Glutamatergic neuron (in vitro differentiated cells): ENCODE measurements at regions not wholly inside any gene's neighbourhood (a gene's known extent, or its start where the extent isn't known, plus 50 kb on each side); places are given as distances from the start of the nearest gene placed in this dataset.

ENCODE experiments used
- DNase-seq: peaks from one replicate; pipeline ENCODE4 v3.0.0; 2022
- H3K27ac Mint-ChIP-seq: one replicate; pipeline ENCODE4 v1.8.0; 2020; ENCODE audit warnings: mild to moderate bottlenecking, mixed read lengths, inconsistent platforms; ENCODE audit not compliant: unreplicated experiment
- H3K27me3 Mint-ChIP-seq: one replicate; pipeline ENCODE4 v1.8.0; 2020; ENCODE audit warnings: mild to moderate bottlenecking, moderate library complexity, mixed read lengths, inconsistent platforms; ENCODE audit not compliant: unreplicated experiment
- H3K36me3 Mint-ChIP-seq: one replicate; pipeline ENCODE4 v1.8.0; 2020; ENCODE audit warnings: mild to moderate bottlenecking, mixed read lengths, inconsistent platforms; ENCODE audit not compliant: unreplicated experiment
- H3K4me1 Mint-ChIP-seq: one replicate; pipeline ENCODE4 v1.8.0; 2020; ENCODE audit warnings: mild to moderate bottlenecking, low read depth, mixed read lengths, inconsistent platforms; ENCODE audit not compliant: unreplicated experiment
- H3K4me3 Mint-ChIP-seq: one replicate; pipeline ENCODE4 v1.8.0; 2020; ENCODE audit warnings: mild to moderate bottlenecking, mixed read lengths, inconsistent platforms; ENCODE audit not compliant: unreplicated experiment
- H3K9me3 Mint-ChIP-seq: one replicate; pipeline ENCODE4 v1.8.0; 2020; ENCODE audit warnings: mild to moderate bottlenecking, moderate library complexity, mixed read lengths, inconsistent platforms; ENCODE audit not compliant: unreplicated experiment
- CTCF ChIP-seq: fragments of 200-600 bp; sonication (generic); IDR thresholded peaks from one replicate; pipeline ENCODE4 v1.5.0; 2021; ENCODE audit not compliant: partially characterized antibody, unreplicated experiment

- H3K27ac Mint-ChIP-seq: no peak overlapping the region
- H3K9me3 Mint-ChIP-seq: no peaks in the 10 kb centered on the region
- no peak overlapping the region for H3K4me3 Mint-ChIP-seq
- H3K27me3 Mint-ChIP-seq: peaks cover 2% of the 10 kb centered on the region
- DNase-seq: no peak
- no peaks in the 10 kb centered on the region for H3K4me1 Mint-ChIP-seq
- H3K36me3 Mint-ChIP-seq: peaks cover 5% of the 10 kb centered on the region
- no peak for TF ChIP-seq CTCF
Observed at GRCh38 chr18:76771192-76771799, 51.1 kb upstream of the ZNF236 start.

GRCh38 chr18:76767954-76768353 lies 54.4 kb upstream of the ZNF236 start:
- Mint-ChIP-seq H3K27me3 (peaks cover 2% of the 10 kb centered on the region), H3K4me1 (peaks cover 2% of the 10 kb centered on the region), H3K27ac (no peak overlapping the region), H3K4me3 (no peak overlapping the region), H3K36me3 (peaks cover 5% of the 10 kb centered on the region), H3K9me3 (no peaks in the 10 kb centered on the region)
- no peak for TF ChIP-seq CTCF
- no peak for DNase-seq

GRCh38 chr18:76766429-76766828 lies 55.9 kb upstream of the ZNF236 start:
- no peak for TF ChIP-seq CTCF
- Mint-ChIP-seq H3K36me3 (no peaks in the 10 kb centered on the region), H3K4me3 (no peak overlapping the region), H3K27me3 (peaks cover 8% of the 10 kb centered on the region), H3K9me3 (no peaks in the 10 kb centered on the region), H3K4me1 (peaks cover 2% of the 10 kb centered on the region), H3K27ac (no peak overlapping the region)
- DNase-seq: no peak

- H3K36me3 Mint-ChIP-seq: no peaks in the 10 kb centered on the region
Observed at GRCh38 chr18:76765649-76766048, 56.7 kb upstream of the ZNF236 start.

More at GRCh38 chr18:76765649-76766048, 56.7 kb upstream of the ZNF236 start:
- Mint-ChIP-seq H3K4me1 (peaks cover 2% of the 10 kb centered on the region), H3K27me3 (peaks cover 9% of the 10 kb centered on the region), H3K27ac (no peak overlapping the region), H3K9me3 (no peaks in the 10 kb centered on the region), H3K4me3 (no peak overlapping the region)
- no peak for TF ChIP-seq CTCF
- DNase-seq: no peak
